ENCODE measurements at regions not wholly inside any gene's neighbourhood (a gene's known extent, or its start where the extent isn't known, plus 50 kb on each side); places are given as distances from the start of the nearest gene placed in this dataset.

GRCh38 chr7:18370633-18371032 lies 124.9 kb upstream of the HDAC9 start:
- TF ChIP-seq CTCF (conservative IDR thresholded peaks at IDR 0.05; ENCODE audit: low read depth, low read length) = no peak
- no peak for TF ChIP-seq EZH2phosphoT487 (IDR thresholded peaks at IDR 0.05; ENCODE audit: borderline replicate concordance, low read length)
